IMR-90 (cell line): ENCODE measurements at regions not wholly inside any gene's neighbourhood (a gene's known extent, or its start where the extent isn't known, plus 50 kb on each side); places are given as distances from the start of the nearest gene placed in this dataset.

Source experiments
- BHLHE40 ChIP-seq: fragments of 150-350 bp; IDR thresholded peaks from 2 replicates; pipeline ENCODE4 v1.6.1; 2016; ENCODE audit warnings: mild to moderate bottlenecking, low read depth, low read length
- CEBPB ChIP-seq: IDR thresholded peaks from 2 replicates; pipeline ENCODE4 v1.6.1; 2012; ENCODE audit warnings: low read depth, low read length, improper control_type of control experiment
- CTCF ChIP-seq: conservative IDR thresholded peaks from 2 replicates; pipeline ENCODE4 v1.5.1; 2012; ENCODE audit warnings: mild to moderate bottlenecking, low read depth, low read length, improper control_type of control experiment
- ELK1 ChIP-seq: fragments of 150-350 bp; IDR thresholded peaks from 2 replicates; pipeline ENCODE4 v1.6.1; 2016; ENCODE audit warnings: low read depth, mild to moderate bottlenecking, low read length, moderate library complexity, borderline replicate concordance
- FOS ChIP-seq: fragments of 150-350 bp; IDR thresholded peaks from 2 replicates; pipeline ENCODE4 v1.6.1; 2016; ENCODE audit warnings: low read depth, low read length
- MAFK ChIP-seq: IDR thresholded peaks from 2 replicates; pipeline ENCODE4 v1.6.1; 2012; ENCODE audit warnings: low read depth, low read length, improper control_type of control experiment
- MAZ ChIP-seq: IDR thresholded peaks from 2 replicates; pipeline ENCODE4 v1.6.1; 2012; ENCODE audit warnings: low read depth, mild to moderate bottlenecking, low read length, improper control_type of control experiment, moderate library complexity, borderline replicate concordance
- MXI1 ChIP-seq: IDR thresholded peaks from 2 replicates; pipeline ENCODE4 v1.6.1; 2012; ENCODE audit warnings: low read depth, mild to moderate bottlenecking, low read length, moderate library complexity, borderline replicate concordance
- POLR2A ChIP-seq: IDR thresholded peaks from 2 replicates; pipeline ENCODE4 v1.6.1; 2012; ENCODE audit warnings: mild to moderate bottlenecking, low read depth, low read length
- RCOR1 ChIP-seq: IDR thresholded peaks from 2 replicates; pipeline ENCODE4 v1.6.1; 2012; ENCODE audit warnings: mild to moderate bottlenecking, low read length, improper control_type of control experiment; ENCODE audit not compliant: insufficient replicate concordance
- RFX5 ChIP-seq: IDR thresholded peaks from 2 replicates; pipeline ENCODE4 v1.8.0; 2012; ENCODE audit warnings: low read depth, mild to moderate bottlenecking, low read length, moderate library complexity
- SMC3 ChIP-seq: fragments of 150-350 bp; IDR thresholded peaks from 2 replicates; pipeline ENCODE4 v1.6.1; 2016; ENCODE audit warnings: low read depth, mild to moderate bottlenecking, antibody characterized with exemption, low read length, moderate library complexity
- USF2 ChIP-seq: fragments of 150-350 bp; IDR thresholded peaks from 2 replicates; pipeline ENCODE4 v1.6.1; 2017; ENCODE audit warnings: mild to moderate bottlenecking, antibody characterized with exemption, low read length, low read depth

GRCh38 chr13:74184283-74184682 lies 50.1 kb upstream of the KLF12 start:
- TF ChIP-seq CTCF (no peak), RFX5 (no peak), POLR2A (no peak), MAZ (no peak), SMC3 (no peak), ELK1 (no peak), MXI1 (no peak), BHLHE40 (no peak), CEBPB (no peak), USF2 (no peak), MAFK (no peak), RCOR1 (no peak), FOS (no peak)
